ENCODE measurements at regions not wholly inside any gene's neighbourhood (a gene's known extent, or its start where the extent isn't known, plus 50 kb on each side); places are given as distances from the start of the nearest gene placed in this dataset.

GRCh38 chr11:86723281-86723680 lies 50.9 kb upstream of the ME3 start:
- FAIRE-seq (no peak), ATAC-seq (no peak), DNase-seq (ENCODE audit: low read depth in 1 of 2, low spot score in 1 of 2) (no peak)
- POLR2A ChIA-PET = no interaction called here
- CTCF ChIA-PET = interaction anchor here (1.6 kb wide), 1 partner anchor 12 kb away, joined by 4 read pairs; no protein-coding TSS in a partner anchor
- Histone ChIP-seq H3K4me3 (no peak overlapping the region), H3K9me3 (peaks cover 39% of the 10 kb centered on the region), H3K4me2 (no peak overlapping the region), H3K27ac (no peak overlapping the region), H3K4me1 (peaks cover 46% of the 10 kb centered on the region)
- WGBS (ENCODE audit: missing lambda C conversion rate) = 87% methylated on average over 1 of the region's 1 CpG
- TF ChIP-seq NFE2L2 (conservative IDR thresholded peaks at IDR 0.05; ENCODE audit: low read length) (no peak), HEYL (CRISPR knock-in tag; IDR thresholded peaks at IDR 0.05) (no peak), SREBF2 (IDR thresholded peaks at IDR 0.05) (no peak), CHD4 (IDR thresholded peaks at IDR 0.05; ENCODE audit: borderline replicate concordance) (no peak), FOSL2 (IDR thresholded peaks at IDR 0.05) (no peak), FOSL2 (CRISPR knock-in tag; IDR thresholded peaks at IDR 0.05) (no peak), GATA3 (IDR thresholded peaks at IDR 0.05; ENCODE audit: borderline replicate concordance) (no peak), NPAS2 (CRISPR knock-in tag; IDR thresholded peaks at IDR 0.05; ENCODE audit: borderline replicate concordance) (no peak), RCOR1 (IDR thresholded peaks at IDR 0.05; ENCODE audit: low read depth, low read length) (no peak), BHLHE40 (IDR thresholded peaks at IDR 0.05; ENCODE audit: low read depth, low read length) (no peak), FOSB (CRISPR knock-in tag; IDR thresholded peaks at IDR 0.05) (no peak), CEBPB (IDR thresholded peaks at IDR 0.05) (no peak), EHF (CRISPR knock-in tag; IDR thresholded peaks at IDR 0.05) (no peak), HOXB13 (CRISPR knock-in tag; IDR thresholded peaks at IDR 0.05; ENCODE audit: low read depth) (no peak), ATOH8 (CRISPR knock-in tag; IDR thresholded peaks at IDR 0.05; ENCODE audit: low read depth) (no peak), BCL3 (IDR thresholded peaks at IDR 0.05) (no peak), FOXS1 (CRISPR knock-in tag; IDR thresholded peaks at IDR 0.05) (no peak), KDM1A (IDR thresholded peaks at IDR 0.05; ENCODE audit: low read depth) (no peak), ESRRA (IDR thresholded peaks at IDR 0.05; ENCODE audit: borderline replicate concordance, low read length) (no peak), PHF8 (IDR thresholded peaks at IDR 0.05; ENCODE audit: borderline replicate concordance, low read depth) (no peak)

- FAIRE-seq = no peak
- H3K9me3 ChIP-seq = peaks cover 39% of the 10 kb centered on the region
- DNase-seq (ENCODE audit: low read depth in 1 of 2, low spot score in 1 of 2) = no peak
- ChIA-PET POLR2A (interaction anchor here (1.2 kb wide), 1 partner anchor 78 kb away, joined by 3 read pairs; the partner anchor contains the start of gene PRSS23), CTCF (interaction anchor here (1.6 kb wide), 1 partner anchor 13 kb away, joined by 4 read pairs; no protein-coding TSS in a partner anchor)
- H3K4me3 ChIP-seq = no peak overlapping the region
- peaks cover 46% of the 10 kb centered on the region for H3K4me1 ChIP-seq
- TF ChIP-seq HEYL (CRISPR knock-in tag; IDR thresholded peaks at IDR 0.05) = no peak
- no peak for TF ChIP-seq PBX3 (IDR thresholded peaks at IDR 0.05)
- no peak for TF ChIP-seq CEBPB (IDR thresholded peaks at IDR 0.05)
- TF ChIP-seq BHLHE40 (IDR thresholded peaks at IDR 0.05; ENCODE audit: low read depth, low read length) = no peak
- TF ChIP-seq RCOR1 (IDR thresholded peaks at IDR 0.05; ENCODE audit: low read depth, low read length) = no peak
- TF ChIP-seq USF2 (IDR thresholded peaks at IDR 0.05) = no peak
- TF ChIP-seq POLR2AphosphoS2 (conservative IDR thresholded peaks at IDR 0.05; ENCODE audit: low read length) = no peak
- no peak for TF ChIP-seq MAX (IDR thresholded peaks at IDR 0.05)
- no peak for TF ChIP-seq TFCP2L1 (CRISPR knock-in tag; IDR thresholded peaks at IDR 0.05)
- TF ChIP-seq JUNB (IDR thresholded peaks at IDR 0.05) = no peak
- TF ChIP-seq SMC3 (IDR thresholded peaks at IDR 0.05) = no peak
- TF ChIP-seq HES2 (IDR thresholded peaks at IDR 0.05) = no peak
- no peak for TF ChIP-seq FOXS1 (CRISPR knock-in tag; IDR thresholded peaks at IDR 0.05)
- TF ChIP-seq RARB (CRISPR knock-in tag; IDR thresholded peaks at IDR 0.05) = no peak
- TF ChIP-seq ZC3H11A (IDR thresholded peaks at IDR 0.05) = no peak
- TF ChIP-seq JUN (IDR thresholded peaks at IDR 0.05) = no peak
- no peak for TF ChIP-seq SREBF2 (IDR thresholded peaks at IDR 0.05)
- TF ChIP-seq HOXA7 (CRISPR knock-in tag; IDR thresholded peaks at IDR 0.05) = no peak
- H3K27ac ChIP-seq = no peak overlapping the region
- H3K4me2 ChIP-seq = no peak overlapping the region
- ATAC-seq = no peak
These were observed 50.3 kb upstream of the ME3 start for GRCh38 chr11:86722748-86723147.
